Calu3 (cell line): ENCODE measurements at regions not wholly inside any gene's neighbourhood (a gene's known extent, or its start where the extent isn't known, plus 50 kb on each side); places are given as distances from the start of the nearest gene placed in this dataset.
"Not testable (repeated sequence)": the region's sequence is repeated elsewhere in the genome, so short reads cannot be mapped to it uniquely, and the experiment has no call there.

Experiments
- BruUV-seq: library from RNA; stranded (reverse); fragments of 400-500 nt; replicated peaks from 2 replicates; lab custom pipeline; 2021; lab: Mats Ljungman, UMichigan
- CTCF ChIA-PET: fragments of 300-600 bp; sonication (Branson Sonifier 250); formaldehyde crosslinking; loops from one replicate; lab custom pipeline; 2022; ENCODE audit warnings: antibody characterized with exemption; lab: Charles Lee
- DNase-seq: peaks from one replicate; pipeline ENCODE4 v3.0.0; 2022
- H3K27ac Mint-ChIP-seq: one replicate; pipeline ENCODE4 v1.8.0; 2022; ENCODE audit warnings: mixed read lengths; ENCODE audit not compliant: unreplicated experiment
- H3K27me3 Mint-ChIP-seq: one replicate; pipeline ENCODE4 v1.8.0; 2022; ENCODE audit warnings: mixed read lengths; ENCODE audit not compliant: unreplicated experiment
- H3K36me3 Mint-ChIP-seq: one replicate; pipeline ENCODE4 v1.8.0; 2022; ENCODE audit warnings: mild to moderate bottlenecking, moderate library complexity, mixed read lengths; ENCODE audit not compliant: insufficient read depth, unreplicated experiment
- H3K4me1 Mint-ChIP-seq: one replicate; pipeline ENCODE4 v1.8.0; 2022; ENCODE audit warnings: mild to moderate bottlenecking, low read depth, mixed read lengths; ENCODE audit not compliant: unreplicated experiment
- H3K4me3 Mint-ChIP-seq: one replicate; pipeline ENCODE4 v1.8.0; 2022; ENCODE audit warnings: mild to moderate bottlenecking, low read depth, moderate library complexity, mixed read lengths; ENCODE audit not compliant: unreplicated experiment
- H3K9me3 Mint-ChIP-seq: one replicate; pipeline ENCODE4 v1.8.0; 2022; ENCODE audit warnings: low read depth, mixed read lengths; ENCODE audit not compliant: unreplicated experiment
- CTCF ChIP-seq: fragments of 200-600 bp; IDR thresholded peaks from one replicate; pipeline ENCODE4 v1.8.0; 2022; ENCODE audit warnings: antibody characterized with exemption; ENCODE audit not compliant: unreplicated experiment
- intact Hi-C: fragments of 100-400 bp; cut with micrococcal nuclease; formaldehyde crosslinking; loops from one replicate; pipeline ENCODE4 v1.10.0; 2022; ENCODE audit not compliant: unreplicated experiment

- BruUV-seq = no TSS peak
- Mint-ChIP-seq H3K4me1 (peaks cover 20% of the 10 kb centered on the region), H3K27me3 (no peaks in the 10 kb centered on the region), H3K36me3 (no peaks in the 10 kb centered on the region), H3K9me3 (peaks cover 3% of the 10 kb centered on the region), H3K27ac (peak overlapping the region; percentile 49), H3K4me3 (no peak overlapping the region)
- TF ChIP-seq CTCF = peak; percentile 60
- intact Hi-C loops = loop anchor here (2.0 to 5.0 kb wide), 4 partner anchors 194 to 739 kb away; no protein-coding TSS in a partner anchor
- CTCF ChIA-PET = interaction anchor here (0.6 to 1.7 kb wide), 14 partner anchors 11 to 1003 kb away, joined by 3 to 6 read pairs (median 4); no protein-coding TSS in a partner anchor
- DNase-seq = no peak
Measured at GRCh38 chr1:60848583-60849188, 233.7 kb upstream of the NFIA start.

GRCh38 chr1:60847855-60848582 is 234.3 kb upstream of the NFIA start:
- DNase-seq = no peak
- Mint-ChIP-seq H3K36me3 (no peaks in the 10 kb centered on the region), H3K4me3 (no peak overlapping the region), H3K27me3 (no peaks in the 10 kb centered on the region), H3K27ac (peak overlapping the region; percentile 49), H3K4me1 (peaks cover 20% of the 10 kb centered on the region), H3K9me3 (peaks cover 3% of the 10 kb centered on the region)
- CTCF ChIA-PET = interaction anchor here (0.5 to 1.7 kb wide), 10 partner anchors 11 to 691 kb away, joined by 3 to 6 read pairs (median 4); no protein-coding TSS in a partner anchor
- BruUV-seq = no TSS peak
- intact Hi-C loops = loop anchor here (2.0 to 5.0 kb wide), 4 partner anchors 195 to 739 kb away; no protein-coding TSS in a partner anchor
- TF ChIP-seq CTCF = no peak

GRCh38 chr1:60847391-60847790 is 235.0 kb upstream of the NFIA start:
- no peak overlapping the region for H3K4me3 Mint-ChIP-seq
- CTCF ChIA-PET = interaction anchor here (0.5 kb wide), 1 partner anchor 10 kb away, joined by 4 read pairs; no protein-coding TSS in a partner anchor
- H3K36me3 Mint-ChIP-seq = no peaks in the 10 kb centered on the region
- no peak for DNase-seq
- H3K27ac Mint-ChIP-seq = no peak overlapping the region
- H3K9me3 Mint-ChIP-seq = peaks cover 3% of the 10 kb centered on the region
- no TSS peak for BruUV-seq
- peaks cover 20% of the 10 kb centered on the region for H3K4me1 Mint-ChIP-seq
- no peak for TF ChIP-seq CTCF
- H3K27me3 Mint-ChIP-seq = no peaks in the 10 kb centered on the region
- intact Hi-C loops = loop anchor here (5.0 kb wide), 1 partner anchor 740 kb away; no protein-coding TSS in a partner anchor

- DNase-seq, H3K4me3 Mint-ChIP-seq, H3K36me3 Mint-ChIP-seq, H3K9me3 Mint-ChIP-seq, H3K27ac Mint-ChIP-seq, H3K27me3 Mint-ChIP-seq, BruUV-seq: not testable (repeated sequence)
- intact Hi-C loops = loop anchor here (5.0 kb wide), 1 partner anchor 742 kb away; no protein-coding TSS in a partner anchor
- H3K4me1 Mint-ChIP-seq = peaks cover 17% of the 10 kb centered on the region
- CTCF ChIA-PET = interaction anchor here (0.8 kb wide), 1 partner anchor 1268 kb away, joined by 3 read pairs; no protein-coding TSS in a partner anchor
Measured at GRCh38 chr1:60845659-60846058, 236.7 kb upstream of the NFIA start.
